Heart left ventricle (tissue), 16 donors: ENCODE measurements at regions not wholly inside any gene's neighbourhood (a gene's known extent, or its start where the extent isn't known, plus 50 kb on each side); places are given as distances from the start of the nearest gene placed in this dataset.

ENCODE experiments used
- ATAC-seq, 4 donors: fragments of 200-7000 bp; cut with Tn5 transposase; one replicate each; pipeline ENCODE4 v1.9.1; 2020 to 2022; ENCODE audit warnings: moderate library complexity in 4 of 4, mild to moderate bottlenecking in 3 of 4, moderate number of reproducible peaks in 1 of 4
- DNase-seq, 5 donors: peaks; one replicate each; pipeline ENCODE4 v3.0.0-alpha.2; 2020
- H3K27ac ChIP-seq, 12 donors: fragments of 200-600 bp; sonication (generic) in 4 of 12; one replicate each; pipeline versions ENCODE4 v1.5.0 to v1.8.0; 2016 to 2022; ENCODE audit warnings: mild to moderate bottlenecking in 2 of 12
- H3K27me3 ChIP-seq, 9 donors: fragments of 200-600 bp; sonication (generic) in 2 of 9; one replicate each; pipeline versions ENCODE4 v1.5.1 to v1.8.0; 2016 to 2022; ENCODE audit warnings: mild to moderate bottlenecking in 3 of 9
- H3K36me3 ChIP-seq, 9 donors: fragments of 200-600 bp; sonication (generic) in 2 of 9; one replicate each; pipeline versions ENCODE4 v1.5.0 to v1.8.0; 2018 to 2022; ENCODE audit warnings: mild to moderate bottlenecking in 2 of 9
- H3K4me1 ChIP-seq, 12 donors: fragments of 200-600 bp; sonication (generic) in 4 of 12; one replicate each; pipeline versions ENCODE4 v1.5.0 to v1.8.0; 2016 to 2022; ENCODE audit warnings: mild to moderate bottlenecking in 3 of 12
- H3K4me3 ChIP-seq, 12 donors: fragments of 200-600 bp; sonication (generic) in 4 of 12; one replicate each; pipeline versions ENCODE4 v1.5.0 to v1.8.0; 2017 to 2022; ENCODE audit warnings: mild to moderate bottlenecking in 9 of 12, moderate library complexity in 4 of 12
- H3K9me3 ChIP-seq, 12 donors: fragments of 200-600 bp; sonication (generic) in 4 of 12; one replicate each; pipeline versions ENCODE4 v1.5.0 to v1.8.0; 2016 to 2022; ENCODE audit warnings: mild to moderate bottlenecking in 1 of 12
- POLR2A ChIP-seq, 2 donors: fragments of 450-650 bp; IDR thresholded peaks; one replicate each; pipeline ENCODE4 v1.6.1; 2017; ENCODE audit warnings: antibody characterized with exemption in 2 of 2, mild to moderate bottlenecking in 2 of 2, moderate library complexity in 2 of 2
- WGBS, 4 donors: extraction: QIAGEN DNeasy Blood & Tissue Kit in 2 of 4; methylation state at CpG; one replicate each; pipeline versions ENCODE4 v1.1.5 to v1.1.7; 2013 to 2018; 5-methylcytosine and 5-hydroxymethylcytosine counted together
- intact Hi-C, 10 donors: fragments of 100-400 bp; cut with DNase I; formaldehyde crosslinking; loops; one replicate each; pipeline versions ENCODE4 v1.11.1 to v1.14.2; 2022
- TF ChIP-seq, protein P1 (sequence below), 12 donors: fragments of 200-600 bp; sonication (generic) in 4 of 12; IDR thresholded peaks; one replicate each; pipeline versions ENCODE4 v1.5.0 to v1.8.0; 2018 to 2022; ENCODE audit warnings: antibody characterized with exemption in 12 of 12, mild to moderate bottlenecking in 5 of 12
- donor health status: ischemic (EF 13 %, LVEDD 7.1; RV severe dilation, severe dysfunction).
- donor health status: healthy with polysubstance abuse.
- donor health status: DM: no; HTN: yes; CAD: no.
- donor health status: DM: no; HTN: no; CAD: no.
- donor health status: ischemic (EF 25% LVEDD 6.9; RV normal size, moderate dysfunction).
- donor health status: ischemic (EF 25% LVEDD 5.7; RV mildly dilated, moderate dysfunction).
- donor health status: healthy.
- donor health status: DM: yes; HTN: yes; CAD: no.
- donor health status: ischemic (EF 35%, LVEDD 5.7; RV mildly dilated, moderate dysfunction).
- donor health status: nonischemic (EF 11% LVEDD 7.7; RV severe dilation, severe dysfunction).
- donor health status: DM: yes; HTN: yes; CAD: no.
- donor health status: PGD.
- donor health status: ischemic (EF 29% LVEDD 5.4; RV normal size, mild dysfunction).
- donor health status: nonischemic (EF 23%, LVEDD 6.1; RV moderate dilation, normal function).

DNA sequence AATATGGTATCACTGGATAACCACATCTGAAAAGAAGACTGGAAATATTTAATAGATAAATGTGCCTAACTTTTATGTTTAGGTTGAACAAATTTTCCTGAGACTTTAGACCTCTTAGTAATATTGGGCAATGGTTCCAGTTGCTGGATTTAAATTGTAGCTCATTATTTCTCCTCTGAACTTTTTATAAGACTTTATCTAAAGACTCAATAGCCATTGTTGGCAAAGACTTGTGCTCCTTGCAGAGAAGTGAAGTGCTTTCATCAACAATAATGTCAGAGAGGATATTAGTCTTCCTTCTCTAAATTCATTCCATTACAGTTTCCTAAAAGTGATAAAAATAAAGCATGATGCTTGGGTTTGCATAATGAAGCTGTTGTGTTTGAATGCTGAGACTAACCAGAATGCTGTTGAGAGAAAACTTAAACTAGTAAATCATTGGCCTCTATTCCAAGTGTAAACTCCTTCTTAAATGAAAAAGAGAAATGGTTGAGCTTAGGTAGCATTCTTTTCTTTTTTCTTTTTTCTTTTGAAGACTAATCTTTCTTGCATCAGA, 200.2 kb downstream of the TMTC3 start:
- ATAC-seq: no peak
- intact Hi-C loops: no loop called here
- Histone ChIP-seq H3K4me1 (no peaks in the 10 kb centered on the region), H3K27me3 (no peaks in the 10 kb centered on the region), H3K9me3 (peaks cover 0 to under 1% (median 0%) of the 10 kb centered on the region in 12 donors), H3K27ac (no peak overlapping the region), H3K4me3 (no peak overlapping the region), H3K36me3 (no peaks in the 10 kb centered on the region)
- TF ChIP-seq, protein P1, sequence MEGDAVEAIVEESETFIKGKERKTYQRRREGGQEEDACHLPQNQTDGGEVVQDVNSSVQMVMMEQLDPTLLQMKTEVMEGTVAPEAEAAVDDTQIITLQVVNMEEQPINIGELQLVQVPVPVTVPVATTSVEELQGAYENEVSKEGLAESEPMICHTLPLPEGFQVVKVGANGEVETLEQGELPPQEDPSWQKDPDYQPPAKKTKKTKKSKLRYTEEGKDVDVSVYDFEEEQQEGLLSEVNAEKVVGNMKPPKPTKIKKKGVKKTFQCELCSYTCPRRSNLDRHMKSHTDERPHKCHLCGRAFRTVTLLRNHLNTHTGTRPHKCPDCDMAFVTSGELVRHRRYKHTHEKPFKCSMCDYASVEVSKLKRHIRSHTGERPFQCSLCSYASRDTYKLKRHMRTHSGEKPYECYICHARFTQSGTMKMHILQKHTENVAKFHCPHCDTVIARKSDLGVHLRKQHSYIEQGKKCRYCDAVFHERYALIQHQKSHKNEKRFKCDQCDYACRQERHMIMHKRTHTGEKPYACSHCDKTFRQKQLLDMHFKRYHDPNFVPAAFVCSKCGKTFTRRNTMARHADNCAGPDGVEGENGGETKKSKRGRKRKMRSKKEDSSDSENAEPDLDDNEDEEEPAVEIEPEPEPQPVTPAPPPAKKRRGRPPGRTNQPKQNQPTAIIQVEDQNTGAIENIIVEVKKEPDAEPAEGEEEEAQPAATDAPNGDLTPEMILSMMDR (IDR thresholded peaks at IDR 0.05): no peak
- no peak for TF ChIP-seq POLR2A (IDR thresholded peaks at IDR 0.05)
- DNase-seq: no peak

DNA sequence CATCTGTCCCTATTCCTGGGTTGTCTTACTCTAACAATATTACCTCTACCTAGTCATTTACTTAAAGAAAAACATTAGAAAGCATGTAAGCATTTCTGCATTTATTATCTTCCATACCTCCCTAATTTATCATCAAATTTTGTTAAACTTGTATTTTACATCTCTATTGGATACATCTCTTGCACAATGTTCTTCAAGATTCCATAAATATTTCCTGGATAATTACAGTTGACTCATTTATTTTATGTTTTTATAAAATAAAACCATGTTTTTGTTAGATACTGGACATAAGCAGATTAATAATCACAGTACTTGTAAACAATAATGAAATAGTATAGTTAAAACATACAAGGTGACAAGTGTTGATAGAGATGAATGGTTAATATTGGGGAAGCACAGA, 209.0 kb downstream of the TMTC3 start:
- H3K9me3 ChIP-seq: peaks cover 0 to 10% (median 0%) of the 10 kb centered on the region in 12 donors
- no peak overlapping the region for H3K4me3 ChIP-seq
- TF ChIP-seq, protein P1 (IDR thresholded peaks at IDR 0.05): no peak
- no peak for TF ChIP-seq POLR2A (IDR thresholded peaks at IDR 0.05)
- intact Hi-C loops: loop anchor here in 1 of 10 donors (2.0 kb wide), 1 partner anchor 34 kb away; no protein-coding TSS in a partner anchor
- H3K36me3 ChIP-seq: no peaks in the 10 kb centered on the region
- ATAC-seq (no peak), DNase-seq (no peak)
- no peak overlapping the region for H3K27ac ChIP-seq
- H3K27me3 ChIP-seq: no peaks in the 10 kb centered on the region
- H3K4me1 ChIP-seq: no peaks in the 10 kb centered on the region

DNA sequence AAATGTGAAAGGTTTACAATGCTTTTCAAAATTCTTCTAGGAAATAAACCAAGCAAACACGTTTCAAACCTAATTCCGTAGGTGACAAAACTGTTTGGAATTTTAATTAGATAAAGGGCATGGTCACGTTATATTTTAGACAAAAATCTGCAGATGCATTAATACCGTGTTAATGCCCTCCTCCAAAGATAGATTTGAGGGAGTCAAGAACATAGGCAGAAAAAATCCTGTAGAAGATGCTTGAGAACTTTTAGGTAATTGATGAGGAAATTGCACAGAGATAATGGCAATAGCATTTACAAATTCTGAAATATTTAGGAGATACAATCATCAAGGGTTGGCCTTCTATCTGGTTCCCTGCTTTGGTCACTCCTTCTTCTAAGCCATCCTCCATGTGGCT, 212.6 kb downstream of the TMTC3 start:
- TF ChIP-seq, protein P1 (IDR thresholded peaks at IDR 0.05): no peak
- TF ChIP-seq POLR2A (IDR thresholded peaks at IDR 0.05): no peak
- Histone ChIP-seq H3K27me3 (no peaks in the 10 kb centered on the region), H3K9me3 (peaks cover 0 to 11% (median 0%) of the 10 kb centered on the region in 12 donors), H3K4me3 (no peak overlapping the region), H3K4me1 (no peaks in the 10 kb centered on the region), H3K36me3 (no peaks in the 10 kb centered on the region), H3K27ac (no peak overlapping the region)
- ATAC-seq (no peak), DNase-seq (no peak)
- intact Hi-C loops: no loop called here
- 84 to 87% (median 85%) methylated on average over 4 of the region's 4 CpGs for WGBS, 4 donors

DNA sequence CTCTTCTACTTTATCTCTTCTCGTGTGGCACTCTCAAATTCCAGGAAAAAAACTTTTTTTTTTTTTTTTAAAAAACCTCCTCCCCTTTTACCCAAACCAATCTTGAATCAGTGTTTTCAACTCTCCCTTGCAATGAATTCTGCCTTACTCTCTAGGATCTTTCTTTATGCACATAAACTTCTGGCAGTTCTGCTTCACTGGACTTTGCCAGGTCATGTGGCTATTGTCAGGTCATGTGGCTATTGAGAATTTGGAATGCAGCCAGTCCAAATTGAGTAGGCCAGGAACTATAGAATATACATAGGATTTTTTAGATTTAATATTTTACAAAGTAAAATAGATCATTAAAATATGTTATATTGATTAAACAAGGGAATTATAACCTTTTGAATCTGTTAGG, 218.2 kb downstream of the TMTC3 start:
- Histone ChIP-seq H3K4me1 (peaks cover 0 to 5% (median 0%) of the 10 kb centered on the region in 12 donors), H3K36me3 (no peaks in the 10 kb centered on the region), H3K9me3 (peaks cover 0 to 11% (median 0%) of the 10 kb centered on the region in 12 donors), H3K4me3 (no peak overlapping the region), H3K27ac (no peak overlapping the region), H3K27me3 (no peaks in the 10 kb centered on the region)
- TF ChIP-seq, protein P1 (IDR thresholded peaks at IDR 0.05): no peak
- no peak for TF ChIP-seq POLR2A (IDR thresholded peaks at IDR 0.05)
- ATAC-seq (no peak), DNase-seq (no peak)
- intact Hi-C loops: no loop called here
- 33 to 55% (median 38%) methylated on average over 1 of the region's 1 CpG for WGBS, 4 donors
